ENCODE measurements at regions not wholly inside any gene's neighbourhood (a gene's known extent, or its start where the extent isn't known, plus 50 kb on each side); places are given as distances from the start of the nearest gene placed in this dataset.

DNA sequence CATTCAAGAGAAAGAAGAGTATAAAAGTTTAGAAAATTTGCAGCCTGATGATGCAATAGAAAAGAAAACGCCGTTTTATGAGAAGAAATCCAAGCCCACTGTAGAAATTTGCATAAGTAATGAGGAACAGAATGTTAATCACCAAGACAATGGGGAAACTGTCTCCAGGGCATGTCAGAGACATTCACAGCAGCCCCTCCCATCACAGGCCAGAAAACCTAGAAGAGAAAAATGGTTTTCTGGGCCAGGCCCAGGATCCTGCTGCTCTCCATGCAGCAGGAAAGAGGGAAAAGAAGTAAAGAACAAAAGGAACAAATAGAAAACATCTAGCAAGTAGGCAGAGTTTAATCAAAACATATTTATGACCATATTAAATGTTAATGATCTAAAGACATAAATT, 119.0 kb downstream of the ANKRD50 start:
- H3K27me3 Mint-ChIP-seq (ENCODE audit: low read depth in 2 of 2), result no peaks in the 10 kb centered on the region
- H3K36me3 Mint-ChIP-seq, result no peaks in the 10 kb centered on the region
- peaks cover 2 to 4% of the 10 kb centered on the region in 2 donors for H3K9me3 Mint-ChIP-seq
- H3K4me1 Mint-ChIP-seq, result no peaks in the 10 kb centered on the region
- intact Hi-C loops (cut with micrococcal nuclease), result no loop called here
- Histone ChIP-seq H3K4me3 (ENCODE audit: low read length) (no peak overlapping the region), H3K36me3 (ENCODE audit: control insufficient read depth, insufficient read depth, low read length) (no peaks in the 10 kb centered on the region), H3K4me1 (ENCODE audit: control insufficient read depth, insufficient read depth, low read length) (no peaks in the 10 kb centered on the region), H3K27ac (ENCODE audit: low read length) (no peak overlapping the region), H3K9me3 (ENCODE audit: control insufficient read depth, insufficient read depth, low read length) (no peaks in the 10 kb centered on the region), H3K27me3 (ENCODE audit: control insufficient read depth, insufficient read depth, low read length) (no peaks in the 10 kb centered on the region)
- no peak overlapping the region for H3K4me3 Mint-ChIP-seq
- DNase-seq (no peak), ATAC-seq (no peak)
- no peak for TF ChIP-seq CTCF (IDR thresholded peaks at IDR 0.05)
- 73% methylated on average over 2 of the region's 2 CpGs for WGBS (ENCODE audit: insufficient coverage)
- H3K27ac Mint-ChIP-seq, result no peak overlapping the region

DNA sequence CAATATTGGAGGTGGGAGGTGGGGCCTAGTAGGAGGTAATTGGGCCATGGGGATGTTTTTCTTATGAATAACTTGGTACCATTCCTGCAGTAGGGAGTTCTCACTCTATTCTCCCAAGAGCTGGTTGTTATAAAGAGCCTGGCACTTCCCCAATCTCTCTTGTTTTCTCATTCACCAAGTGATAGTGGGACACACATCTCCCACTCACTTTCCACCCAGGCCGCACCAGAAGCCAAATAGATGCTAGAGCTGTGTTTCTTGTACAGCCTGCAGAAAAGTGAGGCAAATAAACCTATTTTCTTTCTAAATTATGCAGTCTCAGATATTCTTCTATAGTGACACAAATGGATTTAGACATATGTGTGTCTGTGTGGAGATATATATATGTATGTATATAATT, 117.6 kb downstream of the ANKRD50 start:
- Histone ChIP-seq H3K27ac (ENCODE audit: low read length) (no peak overlapping the region), H3K27me3 (ENCODE audit: control insufficient read depth, insufficient read depth, low read length) (no peaks in the 10 kb centered on the region), H3K4me1 (ENCODE audit: control insufficient read depth, insufficient read depth, low read length) (no peaks in the 10 kb centered on the region), H3K9me3 (ENCODE audit: control insufficient read depth, insufficient read depth, low read length) (no peaks in the 10 kb centered on the region), H3K36me3 (ENCODE audit: control insufficient read depth, insufficient read depth, low read length) (no peaks in the 10 kb centered on the region), H3K4me3 (ENCODE audit: low read length) (no peak overlapping the region)
- H3K36me3 Mint-ChIP-seq, result no peaks in the 10 kb centered on the region
- H3K4me3 Mint-ChIP-seq, result no peak overlapping the region
- no peak for DNase-seq
- no peaks in the 10 kb centered on the region for H3K27me3 Mint-ChIP-seq (ENCODE audit: low read depth in 2 of 2)
- WGBS (ENCODE audit: insufficient coverage), result 100% methylated on average over 1 of the region's 1 CpG
- intact Hi-C loops (cut with micrococcal nuclease), result no loop called here
- H3K9me3 Mint-ChIP-seq, result peaks cover 2 to 3% of the 10 kb centered on the region in 2 donors
- TF ChIP-seq CTCF (IDR thresholded peaks at IDR 0.05), result no peak
- H3K27ac Mint-ChIP-seq, result no peak overlapping the region
- ATAC-seq, result no peak
- no peaks in the 10 kb centered on the region for H3K4me1 Mint-ChIP-seq

GRCh38 chr4:124596816-124597215, 115.7 kb downstream of the ANKRD50 start:
- Histone ChIP-seq H3K4me3 (ENCODE audit: low read length) (no peak overlapping the region), H3K36me3 (ENCODE audit: control insufficient read depth, insufficient read depth, low read length) (no peaks in the 10 kb centered on the region), H3K9me3 (ENCODE audit: control insufficient read depth, insufficient read depth, low read length) (no peaks in the 10 kb centered on the region), H3K27ac (ENCODE audit: low read length) (no peak overlapping the region), H3K4me1 (ENCODE audit: control insufficient read depth, insufficient read depth, low read length) (no peaks in the 10 kb centered on the region), H3K27me3 (ENCODE audit: control insufficient read depth, insufficient read depth, low read length) (no peaks in the 10 kb centered on the region)
- intact Hi-C loops (cut with micrococcal nuclease), result no loop called here
- ATAC-seq (no peak), DNase-seq (no peak)
- H3K27ac Mint-ChIP-seq, result no peak overlapping the region
- H3K27me3 Mint-ChIP-seq (ENCODE audit: low read depth in 2 of 2), result no peaks in the 10 kb centered on the region
- no peaks in the 10 kb centered on the region for H3K4me1 Mint-ChIP-seq
- no peak overlapping the region for H3K4me3 Mint-ChIP-seq
- 83% methylated on average over 4 of the region's 4 CpGs for WGBS (ENCODE audit: insufficient coverage)
- no peaks in the 10 kb centered on the region for H3K36me3 Mint-ChIP-seq
- peaks cover 0 to 2% of the 10 kb centered on the region in 2 donors for H3K9me3 Mint-ChIP-seq
- TF ChIP-seq CTCF (IDR thresholded peaks at IDR 0.05), result no peak

DNA sequence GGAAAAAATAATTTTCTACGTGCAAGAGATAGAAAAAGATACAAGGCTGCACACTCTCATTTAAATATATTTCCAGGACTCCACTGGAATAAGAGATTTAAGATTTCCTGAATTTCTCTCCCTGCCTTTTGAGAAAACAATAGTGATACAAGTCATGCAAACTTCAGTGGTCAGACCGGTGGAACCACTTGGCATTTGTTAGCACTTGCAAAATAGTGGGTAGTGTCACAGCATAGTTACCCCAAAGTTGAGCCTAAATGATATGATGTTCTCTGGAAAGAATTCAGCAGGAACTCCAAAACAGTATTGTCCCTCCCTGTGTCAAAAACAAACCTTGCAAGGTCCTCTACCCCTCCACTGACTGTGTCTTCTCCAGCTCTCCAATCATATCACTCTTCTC, 102.3 kb downstream of the ANKRD50 start:
- Histone ChIP-seq H3K27ac (ENCODE audit: low read length) (no peak overlapping the region), H3K4me3 (ENCODE audit: low read length) (no peak overlapping the region), H3K27me3 (ENCODE audit: control insufficient read depth, insufficient read depth, low read length) (no peaks in the 10 kb centered on the region), H3K36me3 (ENCODE audit: control insufficient read depth, insufficient read depth, low read length) (no peaks in the 10 kb centered on the region), H3K9me3 (ENCODE audit: control insufficient read depth, insufficient read depth, low read length) (no peaks in the 10 kb centered on the region), H3K4me1 (ENCODE audit: control insufficient read depth, insufficient read depth, low read length) (no peaks in the 10 kb centered on the region)
- Mint-ChIP-seq H3K4me3 (no peak overlapping the region), H3K4me1 (no peaks in the 10 kb centered on the region), H3K27me3 (ENCODE audit: low read depth in 2 of 2) (no peaks in the 10 kb centered on the region), H3K36me3 (no peaks in the 10 kb centered on the region), H3K9me3 (peaks cover 13 to 15% of the 10 kb centered on the region in 2 donors), H3K27ac (no peak overlapping the region)
- intact Hi-C loops (cut with micrococcal nuclease), result no loop called here
- DNase-seq (no peak), ATAC-seq (no peak)
- no peak for TF ChIP-seq CTCF (IDR thresholded peaks at IDR 0.05)
- WGBS (ENCODE audit: insufficient coverage), result 33% methylated on average over 1 of the region's 2 CpGs
